GM18520 (cell line): ENCODE measurements at regions not wholly inside any gene's neighbourhood (a gene's known extent, or its start where the extent isn't known, plus 50 kb on each side); places are given as distances from the start of the nearest gene placed in this dataset.
"Not testable (repeated sequence)": the region's sequence is repeated elsewhere in the genome, so short reads cannot be mapped to it uniquely, and the experiment has no call there.

Experiments
- ATAC-seq: cut with Tn5 transposase; IDR thresholded peaks from one replicate; pipeline ENCODE4 v1.9.1; 2021; ENCODE audit not compliant: unreplicated experiment

GRCh38 chr5:39774605-39775004, 349.8 kb upstream of the DAB2 start:
- ATAC-seq: no peak

GRCh38 chr5:39772307-39772706, 347.5 kb upstream of the DAB2 start:
- no peak for ATAC-seq

GRCh38 chr5:39767916-39768315, 343.1 kb upstream of the DAB2 start:
- ATAC-seq: no peak

GRCh38 chr5:39765366-39765765, 340.6 kb upstream of the DAB2 start:
- no peak for ATAC-seq

- ATAC-seq: no peak
These were observed 338.0 kb upstream of the DAB2 start for GRCh38 chr5:39762761-39763160.

GRCh38 chr5:39761199-39761950, 336.6 kb upstream of the DAB2 start:
- ATAC-seq: no peak

- ATAC-seq: no peak
These were observed 335.8 kb upstream of the DAB2 start for GRCh38 chr5:39760385-39761198.

- no peak for ATAC-seq
These were observed 334.9 kb upstream of the DAB2 start for GRCh38 chr5:39759701-39760100.

GRCh38 chr5:39758426-39758825, 333.6 kb upstream of the DAB2 start:
- ATAC-seq: no peak

GRCh38 chr5:39757131-39757530, 332.4 kb upstream of the DAB2 start:
- ATAC-seq: no peak

GRCh38 chr5:39755986-39756385, 331.2 kb upstream of the DAB2 start:
- ATAC-seq: no peak

GRCh38 chr5:39755452-39755851, 330.7 kb upstream of the DAB2 start:
- ATAC-seq: no peak

- ATAC-seq: not testable (repeated sequence)
These were observed 329.0 kb upstream of the DAB2 start for GRCh38 chr5:39753747-39754146.

- no peak for ATAC-seq
These were observed 325.9 kb upstream of the DAB2 start for GRCh38 chr5:39750661-39751060.

GRCh38 chr5:39742916-39743315, 318.1 kb upstream of the DAB2 start:
- ATAC-seq: no peak

GRCh38 chr5:39740404-39740803, 315.6 kb upstream of the DAB2 start:
- no peak for ATAC-seq

GRCh38 chr5:39732166-39732565, 307.4 kb upstream of the DAB2 start:
- no peak for ATAC-seq

- no peak for ATAC-seq
These were observed 305.9 kb upstream of the DAB2 start for GRCh38 chr5:39730699-39731098.

GRCh38 chr5:39730006-39730405, 305.2 kb upstream of the DAB2 start:
- no peak for ATAC-seq

- ATAC-seq: no peak
These were observed 301.7 kb upstream of the DAB2 start for GRCh38 chr5:39726467-39726866.

- ATAC-seq: no peak
These were observed 296.6 kb upstream of the DAB2 start for GRCh38 chr5:39721394-39721793.

GRCh38 chr5:39720136-39720535, 295.4 kb upstream of the DAB2 start:
- ATAC-seq: no peak
